ENCODE measurements at regions not wholly inside any gene's neighbourhood (a gene's known extent, or its start where the extent isn't known, plus 50 kb on each side); places are given as distances from the start of the nearest gene placed in this dataset.

DNA sequence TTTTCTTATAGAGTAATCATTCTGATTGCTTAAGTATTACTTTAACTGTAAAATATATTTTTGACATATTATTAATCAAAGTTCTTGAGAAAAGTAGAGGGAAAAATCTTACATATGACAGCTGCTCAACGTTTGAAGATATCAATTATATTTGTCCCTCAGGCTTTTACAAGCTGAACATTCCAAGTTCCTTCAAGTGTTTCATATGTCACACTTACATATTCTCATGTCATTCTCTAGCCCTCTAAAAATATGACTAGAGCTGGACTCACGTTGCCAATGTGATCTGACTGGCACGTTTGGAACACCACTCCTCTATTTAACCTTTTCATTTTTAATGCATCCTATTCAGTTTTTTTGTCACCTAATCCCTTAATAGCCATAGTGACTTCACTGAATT lies 492.9 kb downstream of the PCDH18 start:
- no peak for DNase-seq

GRCh38 chr4:137032222-137032621 lies 500.1 kb downstream of the PCDH18 start:
- DNase-seq: no peak

- no peak for DNase-seq
These were observed 503.3 kb downstream of the PCDH18 start for GRCh38 chr4:137029026-137029425.

DNA sequence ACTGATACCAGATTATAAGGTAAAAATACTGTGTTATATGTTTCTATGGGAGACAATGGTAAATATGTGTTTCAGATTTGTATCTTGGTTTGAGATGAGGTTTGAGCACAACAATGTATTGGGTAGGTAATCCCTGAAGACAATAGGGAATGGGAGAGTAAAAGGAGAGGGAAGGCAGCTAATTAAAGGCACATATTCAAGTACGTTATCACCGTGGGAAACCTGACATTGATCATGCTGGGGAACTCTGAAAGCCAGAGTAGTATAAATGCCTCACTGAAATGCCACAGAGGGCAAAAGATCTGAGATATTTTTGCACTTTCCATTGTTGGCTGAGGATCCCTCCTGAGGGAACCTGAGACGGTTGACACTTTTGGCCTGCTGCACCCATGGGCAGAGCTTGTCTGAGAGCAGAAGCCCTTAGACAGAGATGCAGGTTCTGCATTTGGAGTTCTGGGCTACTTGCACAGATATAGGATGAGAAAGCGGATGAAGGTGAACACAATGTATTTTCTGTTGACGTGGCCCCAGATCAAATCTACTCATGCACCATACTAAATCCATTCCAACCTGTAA lies 506.7 kb downstream of the PCDH18 start:
- no peak for DNase-seq

- DNase-seq: no peak
These were observed 516.6 kb downstream of the PCDH18 start for GRCh38 chr4:137015426-137016409.

DNA sequence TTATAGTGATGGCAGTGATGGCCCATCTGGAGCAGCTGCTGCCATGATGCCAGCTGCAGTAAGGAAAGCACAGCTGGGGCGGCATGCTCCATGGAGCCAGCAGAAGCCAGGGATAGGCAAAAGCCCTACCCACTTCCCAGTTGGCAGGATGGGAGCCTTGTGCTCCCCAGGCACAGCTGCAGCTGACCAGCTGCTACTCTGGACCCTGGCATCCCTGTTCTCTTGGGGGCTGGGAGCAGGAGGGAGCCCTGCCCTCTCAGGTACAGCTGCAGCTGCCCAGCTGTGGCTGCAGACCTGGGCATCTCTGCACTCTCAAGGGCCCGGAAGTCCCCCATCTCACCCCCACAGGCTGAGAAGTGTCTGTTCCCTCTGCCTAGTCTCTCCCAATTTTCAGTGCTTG lies 531.9 kb downstream of the PCDH18 start:
- no peak for DNase-seq

DNA sequence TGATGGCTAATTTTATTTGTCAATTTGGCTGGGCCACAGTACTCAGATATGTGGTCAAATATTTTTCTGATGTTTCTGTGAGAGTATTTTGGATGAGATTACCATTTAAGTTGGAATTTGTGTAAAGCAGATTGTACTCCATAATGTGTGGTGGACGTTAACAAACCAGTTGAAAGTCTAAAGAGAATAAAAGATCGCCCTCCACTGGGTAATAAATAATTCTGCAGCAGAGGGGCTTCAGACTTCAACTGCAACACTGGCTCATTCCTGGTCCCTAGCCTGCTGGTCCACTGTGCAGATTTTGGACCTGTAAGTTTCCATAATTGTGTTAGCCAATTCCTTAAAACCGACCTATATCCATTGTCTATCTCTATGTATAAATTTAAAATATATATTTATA lies 540.3 kb downstream of the PCDH18 start:
- no peak for DNase-seq

GRCh38 chr4:136985683-136986082 lies 546.6 kb downstream of the PCDH18 start:
- DNase-seq: no peak

GRCh38 chr4:136967069-136967468 lies 565.2 kb downstream of the PCDH18 start:
- no peak for DNase-seq

GRCh38 chr4:136965478-136965877 lies 566.8 kb downstream of the PCDH18 start:
- no peak for DNase-seq

DNA sequence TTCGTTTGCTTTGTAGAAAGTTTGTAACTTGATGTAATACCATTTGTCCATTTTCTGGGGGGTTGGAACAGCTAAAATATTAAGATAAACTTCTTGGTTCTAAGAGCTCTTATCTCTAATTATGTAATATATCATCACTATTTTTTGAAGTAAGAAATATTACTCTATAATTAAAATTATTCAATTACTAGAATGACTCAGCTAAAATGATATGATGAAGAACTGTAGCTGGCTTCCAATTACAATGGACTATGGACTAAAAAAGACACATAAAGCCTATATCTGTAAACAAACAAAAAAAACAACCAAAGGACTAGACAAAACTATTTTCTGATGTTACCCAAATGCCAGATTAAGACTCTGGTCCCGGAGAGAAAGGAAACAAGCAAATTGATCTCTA lies 569.4 kb downstream of the PCDH18 start:
- no peak for DNase-seq

DNA sequence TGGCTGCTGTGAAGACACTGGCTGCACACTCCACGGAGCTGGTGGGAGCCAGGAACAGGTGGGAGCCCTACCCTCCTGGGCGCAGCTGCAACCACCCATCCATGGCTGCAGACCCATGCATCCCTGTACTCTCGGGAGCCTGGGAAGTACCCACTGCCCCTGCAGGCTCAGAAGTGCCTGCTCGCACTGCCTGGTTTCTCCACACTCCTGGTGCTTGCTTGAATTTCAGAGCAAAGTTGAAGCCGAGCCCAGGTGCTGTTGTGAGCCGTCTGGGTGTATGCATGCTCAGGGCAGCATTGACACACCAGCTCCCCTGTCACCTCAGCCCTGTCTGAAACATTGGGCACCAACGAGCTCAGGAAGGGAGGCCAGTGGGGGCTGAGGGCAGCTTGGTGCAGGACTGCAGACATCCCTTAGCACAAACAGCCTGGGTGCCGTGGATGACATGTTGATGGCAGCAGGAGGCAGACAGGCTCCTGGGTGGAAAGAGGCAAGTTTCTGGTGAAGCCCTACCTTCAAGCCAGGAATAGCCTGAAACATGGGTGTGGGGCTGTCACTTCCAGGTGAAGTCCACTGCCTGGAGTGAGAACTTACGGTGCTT lies 585.9 kb downstream of the PCDH18 start:
- no peak for DNase-seq

DNA sequence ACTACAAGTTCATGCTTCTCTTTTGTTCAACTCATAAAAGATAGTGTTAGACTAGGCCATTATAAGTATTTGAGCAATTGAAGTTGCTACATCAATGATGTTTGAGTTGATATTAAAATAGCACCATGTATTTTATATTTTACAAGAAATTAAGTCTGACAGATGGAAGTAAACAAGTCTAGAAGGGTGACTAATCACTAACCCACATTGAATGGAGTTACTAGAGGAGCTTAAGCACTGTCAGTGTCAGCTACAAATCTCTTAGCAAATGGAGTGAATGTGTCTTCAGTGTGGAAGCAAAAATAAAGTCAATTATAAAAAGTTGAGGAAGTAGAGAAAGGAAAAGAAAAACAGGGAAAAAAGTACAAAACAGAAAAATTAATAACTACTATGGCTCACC lies 592.5 kb downstream of the PCDH18 start:
- no peak for DNase-seq

DNA sequence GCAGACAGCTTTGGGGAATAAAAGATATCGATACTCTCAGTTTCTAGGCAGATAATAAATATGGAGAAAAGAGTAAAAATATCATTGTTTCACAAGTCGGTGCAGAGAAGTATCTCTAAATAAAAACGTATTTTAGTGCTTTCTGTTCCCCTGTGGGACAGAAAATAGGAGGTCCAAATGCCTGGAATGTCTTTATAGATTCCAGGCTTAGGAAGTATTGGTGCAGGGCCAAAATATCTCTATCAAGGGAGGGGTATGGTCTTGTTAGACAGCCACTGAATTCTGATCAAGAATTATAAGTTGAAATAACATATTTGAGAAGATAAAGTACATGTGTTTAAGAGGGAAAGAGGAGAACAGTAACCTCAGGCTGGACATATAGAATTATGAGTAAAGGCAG lies 596.4 kb downstream of the PCDH18 start:
- DNase-seq: no peak

DNA sequence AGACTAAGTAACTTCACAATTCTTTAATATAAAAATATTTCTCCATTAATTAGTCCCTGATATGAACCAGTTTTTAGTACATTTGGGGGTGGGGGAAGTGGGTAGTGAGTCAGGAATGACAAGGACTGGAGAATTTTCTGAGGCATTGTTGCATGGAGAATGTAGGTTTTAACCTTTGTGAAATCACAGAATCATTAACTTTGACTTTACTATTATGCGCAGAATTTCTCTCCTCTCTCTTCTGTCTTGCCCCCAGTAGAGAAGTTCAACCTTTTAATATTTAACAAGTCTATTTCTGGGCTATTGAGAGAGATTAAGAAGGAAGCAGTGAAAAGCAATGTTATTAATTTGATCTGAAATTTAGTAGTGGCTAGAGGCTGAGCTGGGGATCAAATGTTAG lies 597.0 kb downstream of the PCDH18 start:
- DNase-seq: no peak

DNA sequence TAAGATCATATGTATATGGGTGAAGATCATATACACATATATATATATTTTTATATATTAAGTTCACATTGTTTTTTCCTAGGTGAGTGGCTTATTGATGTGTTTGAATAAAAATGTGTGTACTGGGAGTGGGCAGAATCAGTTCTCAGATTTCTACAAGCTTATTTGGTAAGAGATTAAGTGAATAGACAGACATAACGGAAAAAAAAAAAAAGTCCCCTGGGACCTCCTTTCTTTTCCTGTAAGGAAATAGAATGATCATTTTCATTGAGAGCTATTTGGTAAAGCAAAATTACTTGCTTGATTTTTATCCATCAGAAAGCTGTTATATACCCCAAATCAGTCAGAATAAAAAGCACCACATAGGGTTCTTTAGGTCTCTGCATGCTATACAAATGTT lies 597.7 kb downstream of the PCDH18 start:
- DNase-seq: no peak

GRCh38 chr4:136931781-136932180 lies 600.5 kb downstream of the PCDH18 start:
- no peak for DNase-seq

DNA sequence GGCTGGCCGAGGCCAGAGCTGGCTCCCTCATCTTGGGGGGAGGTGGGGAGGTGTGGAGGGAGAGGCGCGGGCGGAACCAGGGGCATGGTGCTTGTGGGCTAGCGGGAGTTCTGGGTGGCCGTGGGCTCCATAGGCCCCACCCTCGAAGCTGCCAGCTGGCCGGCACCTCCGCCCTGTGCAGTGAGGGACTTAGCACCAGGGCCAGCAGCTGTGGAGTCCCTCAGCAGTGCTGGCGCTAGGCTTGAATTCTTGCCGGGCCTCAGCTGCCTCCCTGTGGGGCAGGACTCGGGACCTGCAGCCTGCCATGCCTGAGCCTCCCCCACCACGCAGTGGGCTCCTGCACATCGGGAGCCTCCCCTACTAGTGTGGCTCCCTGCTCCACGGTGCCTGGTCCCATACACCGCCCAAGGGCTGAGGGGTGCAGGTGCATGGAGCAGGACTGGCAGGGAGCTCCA lies 603.3 kb downstream of the PCDH18 start:
- no peak for DNase-seq

DNA sequence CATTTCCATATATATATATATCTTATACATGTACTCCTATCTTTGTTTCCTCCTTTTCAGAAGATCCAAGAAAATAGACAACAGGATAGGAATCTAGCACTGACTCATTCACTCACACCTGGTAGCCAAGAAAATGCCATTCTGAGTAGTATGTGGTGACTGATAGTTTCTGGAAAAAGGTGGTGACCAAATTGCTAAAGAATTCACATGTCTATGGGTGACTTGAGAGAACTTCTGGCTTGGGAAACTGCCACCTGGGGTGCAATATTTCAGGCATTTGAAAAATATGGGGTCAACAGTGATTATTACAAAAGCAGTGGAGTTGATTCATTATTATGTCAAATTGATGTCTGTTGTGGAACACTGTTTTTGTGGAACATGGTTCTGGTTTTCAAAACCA lies 605.1 kb downstream of the PCDH18 start:
- DNase-seq: no peak

DNA sequence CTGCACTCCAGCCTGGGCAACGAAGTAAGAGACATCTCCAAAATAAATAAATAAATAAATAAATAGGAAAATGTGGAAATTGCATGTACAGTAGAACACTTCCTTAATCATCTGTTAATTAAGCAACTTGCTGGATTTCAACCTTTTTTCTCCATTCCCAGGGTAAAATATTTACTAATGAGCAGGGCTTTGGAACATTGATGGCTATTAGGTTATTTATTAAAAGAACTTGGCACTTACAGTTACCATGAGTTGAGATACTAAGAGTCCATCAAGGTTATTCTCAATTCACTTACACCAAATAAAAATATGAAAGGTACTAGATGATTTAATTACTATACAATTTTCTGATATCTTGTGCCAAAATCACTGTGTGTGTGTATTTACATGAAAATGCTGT lies 607.1 kb downstream of the PCDH18 start:
- DNase-seq: no peak

GRCh38 chr4:136922066-136922465 lies 610.2 kb downstream of the PCDH18 start:
- DNase-seq: no peak

GRCh38 chr4:136920092-136920881 lies 612.0 kb downstream of the PCDH18 start:
- DNase-seq: no peak

- no peak for DNase-seq
These were observed 613.5 kb downstream of the PCDH18 start for GRCh38 chr4:136918772-136919171.
